D721Med (cell line): ENCODE measurements at regions not wholly inside any gene's neighbourhood (a gene's known extent, or its start where the extent isn't known, plus 50 kb on each side); places are given as distances from the start of the nearest gene placed in this dataset.
"Not testable (repeated sequence)": the region's sequence is repeated elsewhere in the genome, so short reads cannot be mapped to it uniquely, and the experiment has no call there.

Experiments
- DNase-seq: peaks from one replicate; pipeline ENCODE4 v3.0.0; 2011; ENCODE audit warnings: low spot score; ENCODE audit not compliant: insufficient read length
- FAIRE-seq: peaks from 2 replicates; lab custom pipeline; 2011; peaks lifted over from hg19 to GRCh38; lab: Jason Lieb, UNC
- TF ChIP-seq, protein P1 (sequence below): IDR thresholded peaks from 2 replicates; pipeline ENCODE4 v1.5.1; 2012; ENCODE audit warnings: mild to moderate bottlenecking, control low read depth; ENCODE audit not compliant: insufficient read depth; ENCODE audit errors: missing control alignments

DNA sequence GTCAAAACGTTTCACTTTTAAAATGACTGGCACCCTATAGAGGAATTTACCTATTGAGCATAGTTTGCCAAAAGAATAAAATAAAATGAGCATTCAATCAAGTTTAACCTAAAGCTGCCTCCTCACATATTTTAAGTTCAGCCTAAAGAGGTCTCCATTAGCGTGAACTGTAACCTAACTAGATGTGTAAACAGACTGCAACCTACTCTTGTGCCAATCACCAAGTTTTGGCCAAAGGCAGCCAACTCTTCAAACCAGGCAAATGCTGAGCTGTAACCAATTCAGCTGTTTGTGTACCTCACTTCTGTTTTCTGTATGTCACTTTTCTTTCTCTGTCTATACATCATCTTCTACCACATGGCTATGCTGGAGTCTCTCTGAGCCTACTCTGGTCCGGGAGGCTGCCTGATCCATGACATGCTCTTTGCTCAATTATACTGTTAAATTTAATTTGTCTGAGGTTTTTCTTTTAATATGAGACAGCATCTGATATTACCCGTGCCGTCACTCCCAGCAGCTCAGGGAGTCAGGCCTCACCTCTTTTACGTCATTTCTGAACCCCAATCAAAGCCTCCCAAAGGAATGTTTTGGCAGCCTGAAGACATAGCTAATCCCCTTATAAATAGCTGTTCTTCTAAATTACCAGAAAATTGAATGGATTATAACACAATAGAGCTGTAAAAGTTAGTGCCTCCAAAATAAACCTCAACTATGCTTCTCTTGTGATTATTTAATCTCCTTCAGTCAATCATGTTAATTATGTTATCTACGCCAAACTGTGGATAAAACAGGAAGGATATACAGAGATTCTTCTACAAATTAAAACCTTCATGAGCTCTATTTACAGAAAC is 81.0 kb upstream of the NR5A2 start:
- FAIRE-seq (no peak), DNase-seq (no peak)
- TF ChIP-seq, protein P1, sequence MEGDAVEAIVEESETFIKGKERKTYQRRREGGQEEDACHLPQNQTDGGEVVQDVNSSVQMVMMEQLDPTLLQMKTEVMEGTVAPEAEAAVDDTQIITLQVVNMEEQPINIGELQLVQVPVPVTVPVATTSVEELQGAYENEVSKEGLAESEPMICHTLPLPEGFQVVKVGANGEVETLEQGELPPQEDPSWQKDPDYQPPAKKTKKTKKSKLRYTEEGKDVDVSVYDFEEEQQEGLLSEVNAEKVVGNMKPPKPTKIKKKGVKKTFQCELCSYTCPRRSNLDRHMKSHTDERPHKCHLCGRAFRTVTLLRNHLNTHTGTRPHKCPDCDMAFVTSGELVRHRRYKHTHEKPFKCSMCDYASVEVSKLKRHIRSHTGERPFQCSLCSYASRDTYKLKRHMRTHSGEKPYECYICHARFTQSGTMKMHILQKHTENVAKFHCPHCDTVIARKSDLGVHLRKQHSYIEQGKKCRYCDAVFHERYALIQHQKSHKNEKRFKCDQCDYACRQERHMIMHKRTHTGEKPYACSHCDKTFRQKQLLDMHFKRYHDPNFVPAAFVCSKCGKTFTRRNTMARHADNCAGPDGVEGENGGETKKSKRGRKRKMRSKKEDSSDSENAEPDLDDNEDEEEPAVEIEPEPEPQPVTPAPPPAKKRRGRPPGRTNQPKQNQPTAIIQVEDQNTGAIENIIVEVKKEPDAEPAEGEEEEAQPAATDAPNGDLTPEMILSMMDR, result no peak

DNA sequence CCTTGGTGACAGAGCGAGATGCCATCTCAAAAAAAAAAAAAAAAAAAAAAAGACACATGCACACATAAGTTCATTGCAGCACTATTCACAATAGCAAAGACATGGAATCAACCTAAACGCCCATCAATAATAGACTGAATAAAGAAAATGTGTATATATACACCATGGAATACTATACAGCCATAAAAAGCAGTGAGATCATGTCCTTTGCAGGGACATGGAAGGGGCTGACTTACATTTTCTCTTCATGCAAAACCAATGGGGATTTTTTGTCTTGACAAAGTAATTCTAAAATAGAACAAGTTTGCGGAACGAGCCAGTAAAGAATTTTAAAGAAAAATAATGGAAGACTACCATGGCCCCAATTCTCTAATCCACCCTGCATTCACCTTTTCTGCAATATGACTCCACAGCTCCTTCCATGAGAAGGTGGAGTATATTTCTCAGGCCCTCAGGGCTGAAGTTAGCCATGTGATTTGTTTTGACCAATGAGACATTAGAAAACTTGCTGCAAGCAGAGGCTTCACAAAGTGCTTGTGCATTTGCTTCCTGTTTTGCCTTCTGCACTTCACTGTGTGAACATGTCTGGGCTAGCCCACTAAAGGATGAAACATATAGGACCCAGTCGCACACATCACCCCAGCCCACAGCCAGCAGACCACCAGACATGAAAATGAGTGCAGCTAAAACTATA is 78.8 kb upstream of the NR5A2 start:
- FAIRE-seq (no peak), DNase-seq (no peak)
- TF ChIP-seq, protein P1, result no peak

DNA sequence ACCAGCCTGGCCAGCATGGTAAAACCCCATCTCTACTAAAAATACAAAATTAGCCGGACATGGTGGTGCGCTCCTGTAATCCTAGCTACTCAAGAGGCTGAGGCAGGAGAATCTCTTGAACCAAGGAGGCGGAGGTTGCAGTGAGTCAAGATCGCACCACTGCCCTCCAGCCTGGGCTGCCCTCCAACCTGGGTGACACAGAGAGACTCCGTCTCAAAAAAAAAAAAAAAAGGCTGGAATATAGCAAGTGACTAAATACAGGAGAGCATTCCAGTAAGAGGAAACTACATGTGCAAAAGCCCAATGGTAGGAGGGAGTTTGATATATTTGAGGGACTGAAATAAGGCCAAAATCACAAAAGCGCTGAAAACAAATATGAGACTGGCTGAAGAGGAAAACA is 76.5 kb upstream of the NR5A2 start:
- FAIRE-seq, DNase-seq: not testable (repeated sequence)

DNA sequence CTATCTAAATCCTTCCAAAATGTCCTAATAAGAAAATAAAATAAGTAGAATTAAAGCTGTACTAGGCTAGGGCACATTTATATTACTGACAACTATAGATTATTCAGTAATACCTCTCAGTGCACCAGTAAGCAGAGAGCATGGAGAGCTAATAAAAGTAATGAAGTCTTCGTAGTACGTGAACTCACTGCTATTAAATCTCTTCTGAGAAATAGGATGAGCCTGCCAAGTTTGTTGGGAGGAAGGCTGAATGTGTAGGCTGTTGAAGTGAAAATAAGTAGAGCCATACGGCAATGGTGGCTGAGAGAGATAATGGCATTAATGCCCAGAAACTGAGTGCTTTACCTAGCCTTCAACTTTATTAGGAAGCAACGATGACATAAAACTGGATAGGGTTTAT is 73.9 kb upstream of the NR5A2 start:
- FAIRE-seq (no peak), DNase-seq (no peak)
- TF ChIP-seq, protein P1, result no peak

DNA sequence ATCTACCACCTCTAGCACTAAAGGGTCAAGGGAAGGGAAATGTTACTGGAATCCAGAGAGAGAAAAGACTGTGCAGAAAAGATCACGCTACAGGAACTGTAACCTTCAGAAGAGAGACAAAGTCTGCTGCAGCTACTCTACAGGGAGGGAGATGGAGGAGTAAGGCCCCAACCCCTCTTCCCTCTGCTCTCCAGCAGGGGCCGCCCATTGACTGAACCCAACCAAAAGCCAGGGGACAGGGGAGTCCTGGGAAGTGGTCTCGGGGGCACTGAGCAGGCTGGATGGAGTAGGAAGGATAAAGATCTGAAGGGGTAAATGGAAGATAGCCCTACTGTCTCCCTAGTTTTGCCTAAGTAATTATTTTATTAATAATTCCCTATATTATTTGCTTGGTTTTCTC is 72.8 kb upstream of the NR5A2 start:
- TF ChIP-seq, protein P1, result peak; percentile 22
- no peak for DNase-seq
- FAIRE-seq, result no peak

DNA sequence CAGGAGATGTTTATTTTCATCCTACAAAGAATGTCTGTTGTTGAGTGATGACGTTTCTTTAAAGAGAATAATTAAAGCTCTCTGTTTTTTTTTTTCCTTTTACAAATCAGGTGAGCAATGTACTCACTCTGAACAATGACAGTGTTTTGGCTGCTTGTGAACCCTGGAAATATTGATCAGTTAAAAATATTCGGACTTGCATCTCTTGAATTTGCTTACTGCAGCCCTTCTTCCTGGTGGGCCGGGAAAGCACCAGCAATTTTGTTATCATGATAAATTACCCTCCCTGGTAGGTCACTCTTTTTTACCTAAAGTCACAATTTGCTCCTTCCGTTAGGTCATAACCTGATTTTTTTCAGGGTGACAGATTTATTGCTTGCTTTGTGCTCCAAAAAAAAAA is 72.3 kb upstream of the NR5A2 start:
- DNase-seq, result no peak
- no peak for FAIRE-seq
- TF ChIP-seq, protein P1, result no peak

DNA sequence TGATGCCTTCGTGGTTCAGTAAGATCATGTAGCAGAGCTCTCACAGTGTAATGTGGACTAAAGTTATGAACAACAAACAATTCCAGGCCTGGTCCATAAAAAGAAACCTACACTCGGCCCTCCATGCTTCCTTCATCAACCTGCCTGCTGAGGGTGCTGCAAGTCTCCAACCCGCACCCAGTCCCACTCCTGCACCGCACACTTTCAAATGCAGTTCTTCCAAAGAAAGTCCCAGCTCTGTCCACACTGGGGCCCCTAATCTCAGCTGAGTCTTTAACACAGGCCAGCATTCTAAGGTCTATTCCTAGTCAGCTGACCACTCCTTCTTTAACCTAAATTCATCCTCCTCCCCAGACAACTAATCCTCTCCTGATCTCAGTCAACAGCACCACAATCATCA is 71.5 kb upstream of the NR5A2 start:
- FAIRE-seq (no peak), DNase-seq (no peak)
- TF ChIP-seq, protein P1, result no peak
